ENCODE measurements at regions not wholly inside any gene's neighbourhood (a gene's known extent, or its start where the extent isn't known, plus 50 kb on each side); places are given as distances from the start of the nearest gene placed in this dataset.

DNA sequence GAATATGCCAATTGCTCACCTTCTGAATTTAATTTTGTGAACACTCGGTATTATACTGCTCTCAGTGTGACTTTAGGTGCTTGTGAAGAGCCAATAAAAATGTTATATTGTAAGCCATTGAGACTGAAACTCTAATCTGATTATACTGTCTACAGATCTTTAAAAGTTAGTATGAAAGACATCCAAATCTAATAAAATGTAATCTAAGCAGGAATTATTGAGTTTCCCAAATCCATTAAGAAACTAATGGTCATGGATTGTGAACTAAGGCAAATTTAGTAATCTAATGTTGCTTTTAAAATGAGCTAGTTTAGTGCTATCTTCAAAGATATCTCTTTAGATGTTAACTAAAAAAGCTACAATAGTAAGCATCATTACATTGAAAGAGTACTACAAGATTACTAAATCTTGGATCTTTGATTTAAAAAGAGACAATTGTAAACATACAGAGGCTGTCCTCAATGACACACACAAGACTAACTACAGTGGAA, 1132.4 kb upstream of the B3GALT2 start:
- intact Hi-C loops (cut with micrococcal nuclease), result no loop called here
- no peak for FAIRE-seq
- CTCF ChIA-PET (ENCODE audit: low intra/inter-chr PET ratio), result no interaction called here

More for the DNA sequence above, 1132.4 kb upstream of the B3GALT2 start:
- DNase-seq (ENCODE audit: extremely low read depth in 1 of 4, low spot score in 3 of 4), result no peak
- no peaks in the 10 kb centered on the region for H3K36me3 ChIP-seq (ENCODE audit: control insufficient read depth, insufficient read depth, low read length)
- no peak overlapping the region for H3K27ac ChIP-seq (ENCODE audit: extremely low read depth, low read depth, low read length)
- no peak overlapping the region for H2AFZ ChIP-seq (ENCODE audit: low read depth, low read length)
- H3K27me3 ChIP-seq (ENCODE audit: control insufficient read depth in 2 of 2, insufficient read depth in 2 of 2, low read length in 2 of 2), result no peaks in the 10 kb centered on the region
- no peaks in the 10 kb centered on the region for H3K9me3 ChIP-seq (replicated peaks; ENCODE audit: control insufficient read depth, insufficient read depth, low read depth, low read length)
- no peak for ATAC-seq
- no TSS peak for BruUV-seq (replicated peaks)
- no peaks in the 10 kb centered on the region for H3K9me1 ChIP-seq (ENCODE audit: control insufficient read depth, insufficient read depth, low read length)
- H3K79me2 ChIP-seq (ENCODE audit: control insufficient read depth, insufficient read depth, low read length), result no peaks in the 10 kb centered on the region
- H3K4me3 ChIP-seq, result no peak overlapping the region
- 16% methylated on average over 1 of the region's 1 CpG for WGBS (ENCODE audit: insufficient coverage, low coverage, missing lambda C conversion rate)
- POLR2A ChIA-PET, result no interaction called here
- no peaks in the 10 kb centered on the region for H3K4me1 ChIP-seq (replicated peaks in 1 of 2; ENCODE audit: control insufficient read depth in 2 of 2, insufficient read depth in 2 of 2, low read length in 2 of 2)
- H3K4me2 ChIP-seq (ENCODE audit: insufficient read depth, low read length), result no peak overlapping the region
- TF ChIP-seq ZBTB9 (CRISPR knock-in tag; IDR thresholded peaks at IDR 0.05) (no peak), ILK (tag; IDR thresholded peaks at IDR 0.05; ENCODE audit: borderline replicate concordance, low read depth) (no peak), SIN3A (IDR thresholded peaks at IDR 0.05; ENCODE audit: borderline replicate concordance in 2 of 2, control insufficient read depth in 1 of 2, low read depth in 2 of 2, low read length in 2 of 2) (no peak), SMARCE1 (IDR thresholded peaks at IDR 0.05) (no peak), DACH1 (IDR thresholded peaks at IDR 0.05; ENCODE audit: partially characterized antibody) (no peak), ETV5 (CRISPR knock-in tag; IDR thresholded peaks at IDR 0.05; ENCODE audit: low read depth) (no peak), BACH1 (tag; IDR thresholded peaks at IDR 0.05) (no peak), ZNF324 (CRISPR knock-in tag; IDR thresholded peaks at IDR 0.05) (no peak), ZZZ3 (IDR thresholded peaks at IDR 0.05) (no peak), NFE2 (IDR thresholded peaks at IDR 0.05; ENCODE audit: low read depth) (no peak), ZNF134 (CRISPR knock-in tag; conservative IDR thresholded peaks at IDR 0.05) (no peak), ZNF583 (CRISPR knock-in tag; IDR thresholded peaks at IDR 0.05) (no peak), ZNF431 (CRISPR knock-in tag; IDR thresholded peaks at IDR 0.05) (no peak), ZNF23 (CRISPR knock-in tag; IDR thresholded peaks at IDR 0.05) (no peak), TARDBP (IDR thresholded peaks at IDR 0.05) (no peak), CBFA2T2 (conservative IDR thresholded peaks at IDR 0.05) (no peak)
- TF ChIP-seq, protein P1, sequence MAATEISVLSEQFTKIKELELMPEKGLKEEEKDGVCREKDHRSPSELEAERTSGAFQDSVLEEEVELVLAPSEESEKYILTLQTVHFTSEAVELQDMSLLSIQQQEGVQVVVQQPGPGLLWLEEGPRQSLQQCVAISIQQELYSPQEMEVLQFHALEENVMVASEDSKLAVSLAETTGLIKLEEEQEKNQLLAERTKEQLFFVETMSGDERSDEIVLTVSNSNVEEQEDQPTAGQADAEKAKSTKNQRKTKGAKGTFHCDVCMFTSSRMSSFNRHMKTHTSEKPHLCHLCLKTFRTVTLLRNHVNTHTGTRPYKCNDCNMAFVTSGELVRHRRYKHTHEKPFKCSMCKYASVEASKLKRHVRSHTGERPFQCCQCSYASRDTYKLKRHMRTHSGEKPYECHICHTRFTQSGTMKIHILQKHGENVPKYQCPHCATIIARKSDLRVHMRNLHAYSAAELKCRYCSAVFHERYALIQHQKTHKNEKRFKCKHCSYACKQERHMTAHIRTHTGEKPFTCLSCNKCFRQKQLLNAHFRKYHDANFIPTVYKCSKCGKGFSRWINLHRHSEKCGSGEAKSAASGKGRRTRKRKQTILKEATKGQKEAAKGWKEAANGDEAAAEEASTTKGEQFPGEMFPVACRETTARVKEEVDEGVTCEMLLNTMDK (IDR thresholded peaks at IDR 0.05; ENCODE audit: borderline replicate concordance, insufficient read depth, low read depth, low read length, poor library complexity, severe bottlenecking), result no peak
- TF ChIP-seq, protein P2, sequence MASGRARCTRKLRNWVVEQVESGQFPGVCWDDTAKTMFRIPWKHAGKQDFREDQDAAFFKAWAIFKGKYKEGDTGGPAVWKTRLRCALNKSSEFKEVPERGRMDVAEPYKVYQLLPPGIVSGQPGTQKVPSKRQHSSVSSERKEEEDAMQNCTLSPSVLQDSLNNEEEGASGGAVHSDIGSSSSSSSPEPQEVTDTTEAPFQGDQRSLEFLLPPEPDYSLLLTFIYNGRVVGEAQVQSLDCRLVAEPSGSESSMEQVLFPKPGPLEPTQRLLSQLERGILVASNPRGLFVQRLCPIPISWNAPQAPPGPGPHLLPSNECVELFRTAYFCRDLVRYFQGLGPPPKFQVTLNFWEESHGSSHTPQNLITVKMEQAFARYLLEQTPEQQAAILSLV (tag; IDR thresholded peaks at IDR 0.05), result no peak
- TF ChIP-seq, protein P3, sequence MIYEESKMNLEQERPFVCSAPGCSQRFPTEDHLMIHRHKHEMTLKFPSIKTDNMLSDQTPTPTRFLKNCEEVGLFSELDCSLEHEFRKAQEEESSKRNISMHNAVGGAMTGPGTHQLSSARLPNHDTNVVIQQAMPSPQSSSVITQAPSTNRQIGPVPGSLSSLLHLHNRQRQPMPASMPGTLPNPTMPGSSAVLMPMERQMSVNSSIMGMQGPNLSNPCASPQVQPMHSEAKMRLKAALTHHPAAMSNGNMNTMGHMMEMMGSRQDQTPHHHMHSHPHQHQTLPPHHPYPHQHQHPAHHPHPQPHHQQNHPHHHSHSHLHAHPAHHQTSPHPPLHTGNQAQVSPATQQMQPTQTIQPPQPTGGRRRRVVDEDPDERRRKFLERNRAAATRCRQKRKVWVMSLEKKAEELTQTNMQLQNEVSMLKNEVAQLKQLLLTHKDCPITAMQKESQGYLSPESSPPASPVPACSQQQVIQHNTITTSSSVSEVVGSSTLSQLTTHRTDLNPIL (CRISPR knock-in tag; IDR thresholded peaks at IDR 0.05), result no peak
- H3K9ac ChIP-seq (ENCODE audit: insufficient read depth in 1 of 2, low read depth in 2 of 2, low read length in 2 of 2), result no peak overlapping the region
- in situ Hi-C loops (cut with MboI), result no loop called here
- no peaks in the 10 kb centered on the region for H4K20me1 ChIP-seq (replicated peaks; ENCODE audit: control insufficient read depth, insufficient read depth, low read length)

Data from K562 (cell line).